Stimulated activated naive B cell treated with anti-CD40 and anti-IgM and Interleukin-4, amounts not matched to agents 10 μg/mL and 1 μg/mL and 100 μg/mL, for 72 hours (primary cell): ENCODE measurements at regions not wholly inside any gene's neighbourhood (a gene's known extent, or its start where the extent isn't known, plus 50 kb on each side); places are given as distances from the start of the nearest gene placed in this dataset.
"Not testable (repeated sequence)": the region's sequence is repeated elsewhere in the genome, so short reads cannot be mapped to it uniquely, and the experiment has no call there.

Experiments used
- ATAC-seq, 2 donors: fragments of 150-1000 bp; cut with Tn5 transposase; replicated peaks; 2 replicates each; pipeline ENCODE4 v1.10.0; 2021; ENCODE audit warnings: moderate library complexity in 1 of 2
- DNase-seq: peaks from one replicate; pipeline ENCODE4 v3.0.0; 2021
- H3K27ac Mint-ChIP-seq: one replicate; pipeline ENCODE4 v1.8.0; 2022; ENCODE audit warnings: mild to moderate bottlenecking, mixed read lengths
- H3K27me3 Mint-ChIP-seq, 2 donors: one replicate each; pipeline ENCODE4 v1.8.0; 2022; ENCODE audit warnings: mixed read lengths in 2 of 2
- H3K36me3 Mint-ChIP-seq, 2 donors: one replicate each; pipeline ENCODE4 v1.8.0; 2022; ENCODE audit warnings: mixed read lengths in 2 of 2, mild to moderate bottlenecking in 1 of 2
- H3K4me1 Mint-ChIP-seq, 2 donors: one replicate each; pipeline ENCODE4 v1.8.0; 2022; ENCODE audit warnings: mixed read lengths in 2 of 2, mild to moderate bottlenecking in 1 of 2
- H3K4me3 Mint-ChIP-seq, 2 donors: one replicate each; pipeline ENCODE4 v1.8.0; 2022; ENCODE audit warnings: mild to moderate bottlenecking in 2 of 2, mixed read lengths in 2 of 2, moderate library complexity in 1 of 2
- H3K9me3 Mint-ChIP-seq, 2 donors: one replicate each; pipeline ENCODE4 v1.8.0; 2022; ENCODE audit warnings: mixed read lengths in 2 of 2, mild to moderate bottlenecking in 1 of 2

DNA sequence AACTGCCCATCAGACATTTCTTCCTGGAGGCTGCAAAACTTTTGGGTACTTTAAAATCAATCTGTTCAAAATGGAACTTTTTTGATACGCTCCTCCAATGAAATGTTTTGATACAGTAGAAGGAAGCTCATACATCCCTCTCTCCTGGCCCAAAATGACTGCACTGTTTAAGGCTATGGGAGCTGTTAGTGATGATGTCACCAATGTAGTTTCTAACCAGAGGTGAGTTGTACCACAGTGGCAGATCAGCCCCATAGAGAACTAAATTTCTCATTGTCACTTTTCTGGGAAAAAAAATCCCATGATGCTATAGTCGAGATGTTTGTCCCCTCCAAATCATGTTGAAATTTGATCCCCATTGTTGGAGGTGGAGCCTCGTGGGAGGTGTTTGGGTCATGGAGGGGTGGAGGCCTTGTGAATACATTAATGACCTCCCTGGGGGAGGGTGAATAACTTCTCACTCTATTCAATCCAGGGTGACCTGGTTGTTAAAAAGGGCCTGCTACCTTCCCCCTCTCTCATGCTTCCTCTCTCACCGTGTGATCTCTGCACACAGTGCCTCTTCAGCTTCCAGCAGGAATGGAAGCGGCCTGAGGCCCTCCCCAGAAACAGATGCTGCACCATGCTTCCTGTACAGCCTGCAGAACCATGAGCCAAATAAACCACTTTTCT, 117.4 kb upstream of the NPAS2 start:
- DNase-seq (no peak), ATAC-seq (no peak)
- H3K9me3 Mint-ChIP-seq: peaks cover 1 to 8% of the 10 kb centered on the region in 2 donors
- H3K27ac Mint-ChIP-seq: no peak overlapping the region
- no peaks in the 10 kb centered on the region for H3K4me1 Mint-ChIP-seq
- H3K4me3 Mint-ChIP-seq: no peak overlapping the region
- no peaks in the 10 kb centered on the region for H3K36me3 Mint-ChIP-seq
- H3K27me3 Mint-ChIP-seq: peaks cover 22 to 25% of the 10 kb centered on the region in 2 donors

GRCh38 chr2:100703213-100703612, 116.7 kb upstream of the NPAS2 start:
- Mint-ChIP-seq H3K4me3 (no peak overlapping the region), H3K27ac (no peak overlapping the region), H3K4me1 (no peaks in the 10 kb centered on the region), H3K27me3 (peaks cover 22 to 25% of the 10 kb centered on the region in 2 donors), H3K36me3 (no peaks in the 10 kb centered on the region), H3K9me3 (peaks cover 1 to 8% of the 10 kb centered on the region in 2 donors)
- DNase-seq (no peak), ATAC-seq (no peak)

GRCh38 chr2:100703739-100704138, 116.2 kb upstream of the NPAS2 start:
- H3K9me3 Mint-ChIP-seq: peaks cover 0 to 5% of the 10 kb centered on the region in 2 donors
- no peak overlapping the region for H3K27ac Mint-ChIP-seq
- no peak for DNase-seq
- ATAC-seq: no peak
- no peak overlapping the region for H3K4me3 Mint-ChIP-seq
- H3K36me3 Mint-ChIP-seq: no peaks in the 10 kb centered on the region
- peaks cover 20 to 25% of the 10 kb centered on the region in 2 donors for H3K27me3 Mint-ChIP-seq
- no peaks in the 10 kb centered on the region for H3K4me1 Mint-ChIP-seq

GRCh38 chr2:100704156-100704555, 115.8 kb upstream of the NPAS2 start:
- DNase-seq (no peak), ATAC-seq (no peak)
- Mint-ChIP-seq H3K27me3 (peaks cover 20 to 25% of the 10 kb centered on the region in 2 donors), H3K27ac (no peak overlapping the region), H3K36me3 (no peaks in the 10 kb centered on the region), H3K4me1 (no peaks in the 10 kb centered on the region), H3K4me3 (no peak overlapping the region), H3K9me3 (peaks cover 0 to 5% of the 10 kb centered on the region in 2 donors)

GRCh38 chr2:100704711-100705110, 115.2 kb upstream of the NPAS2 start:
- H3K9me3 Mint-ChIP-seq: peaks cover 0 to 5% of the 10 kb centered on the region in 2 donors
- H3K4me1 Mint-ChIP-seq: no peaks in the 10 kb centered on the region
- no peaks in the 10 kb centered on the region for H3K36me3 Mint-ChIP-seq
- no peak overlapping the region for H3K27ac Mint-ChIP-seq
- no peak for DNase-seq
- no peak for ATAC-seq
- H3K27me3 Mint-ChIP-seq: peaks cover 20 to 25% of the 10 kb centered on the region in 2 donors
- no peak overlapping the region for H3K4me3 Mint-ChIP-seq

DNA sequence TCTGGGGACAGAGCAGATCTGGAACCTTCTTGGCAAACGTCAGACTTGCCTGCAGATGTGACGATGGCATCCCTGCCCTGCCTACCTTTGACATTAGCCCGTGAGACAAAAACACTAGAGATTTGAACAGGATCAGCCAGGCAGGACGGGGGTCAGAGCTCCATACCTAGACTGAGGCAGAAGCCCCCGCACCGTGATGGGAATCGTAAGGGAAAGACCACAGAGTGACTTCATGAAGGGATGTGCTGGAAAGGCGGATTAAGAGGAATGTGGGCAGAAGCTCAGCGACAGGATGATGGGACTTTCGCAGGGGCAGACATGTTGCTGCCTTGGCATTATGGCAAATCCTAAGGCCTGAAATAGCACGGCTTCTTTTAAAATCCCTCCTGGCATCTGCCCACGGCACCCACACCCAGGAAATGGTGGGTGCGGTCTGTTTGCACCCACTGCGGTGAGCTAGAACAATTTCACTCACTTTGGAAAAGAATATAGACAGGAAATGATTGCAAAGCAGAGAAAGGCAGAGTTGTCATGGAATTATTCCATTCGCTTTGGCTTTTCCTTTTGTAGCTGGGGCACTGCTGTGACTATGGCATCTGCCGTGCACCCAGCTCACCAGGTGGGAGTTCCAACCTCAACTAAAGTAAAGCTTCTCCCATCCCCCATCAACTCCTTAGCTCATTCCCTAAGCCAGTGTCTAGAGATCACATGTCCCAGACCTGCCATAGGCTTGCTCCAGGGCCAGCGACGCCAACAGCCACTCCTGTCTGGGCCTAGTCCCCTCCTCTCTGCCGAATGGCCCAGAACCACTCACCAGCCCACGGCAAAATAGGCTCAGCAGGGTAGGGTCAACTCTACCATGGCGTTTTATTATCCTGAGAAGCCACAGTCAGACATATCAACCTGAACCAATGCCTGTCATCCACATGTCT, 112.7 kb upstream of the NPAS2 start:
- peaks cover 8 to 19% of the 10 kb centered on the region in 2 donors for H3K27me3 Mint-ChIP-seq
- no peak overlapping the region for H3K27ac Mint-ChIP-seq
- DNase-seq: no peak

DNA sequence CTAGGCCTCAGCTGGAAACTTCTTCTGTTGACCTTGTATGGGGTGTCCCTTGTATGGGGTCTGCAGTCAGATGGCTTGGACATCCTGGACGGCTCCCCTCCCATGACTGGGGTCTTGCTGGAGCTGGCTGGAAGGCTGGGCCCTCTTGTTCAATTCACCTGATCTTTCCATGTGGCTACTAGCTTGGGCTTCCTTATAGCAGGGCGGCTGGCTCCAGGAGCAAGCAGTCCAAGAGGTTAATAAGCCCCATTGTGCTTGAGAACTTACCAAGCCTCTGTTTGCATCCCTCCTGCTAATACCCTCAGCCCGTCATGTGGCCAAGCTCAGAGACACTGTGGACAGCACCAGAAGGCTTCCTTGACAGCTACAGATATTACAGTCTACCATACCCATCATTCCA, 111.6 kb upstream of the NPAS2 start:
- Mint-ChIP-seq H3K9me3 (no peaks in the 10 kb centered on the region), H3K27ac (no peak overlapping the region), H3K4me3 (no peak overlapping the region), H3K36me3 (no peaks in the 10 kb centered on the region), H3K4me1 (no peaks in the 10 kb centered on the region), H3K27me3 (peaks cover 8 to 19% of the 10 kb centered on the region in 2 donors)
- DNase-seq: no peak
- ATAC-seq: no peak

More for the DNA sequence above, 112.7 kb upstream of the NPAS2 start:
- no peak for ATAC-seq
- Mint-ChIP-seq H3K9me3 (no peaks in the 10 kb centered on the region), H3K36me3 (no peaks in the 10 kb centered on the region), H3K4me1 (no peaks in the 10 kb centered on the region), H3K4me3 (no peak overlapping the region)

GRCh38 chr2:100713106-100713505, 106.8 kb upstream of the NPAS2 start:
- DNase-seq (no peak), ATAC-seq (no peak)
- H3K27me3 Mint-ChIP-seq: peaks cover 3 to 12% of the 10 kb centered on the region in 2 donors
- H3K27ac Mint-ChIP-seq: no peak overlapping the region
- no peak overlapping the region for H3K4me3 Mint-ChIP-seq
- H3K9me3 Mint-ChIP-seq: peaks cover 0 to 1% of the 10 kb centered on the region in 2 donors
- no peaks in the 10 kb centered on the region for H3K4me1 Mint-ChIP-seq
- H3K36me3 Mint-ChIP-seq: no peaks in the 10 kb centered on the region

GRCh38 chr2:100714396-100715010, 105.4 kb upstream of the NPAS2 start:
- not testable (repeated sequence) for H3K36me3 Mint-ChIP-seq, H3K4me3 Mint-ChIP-seq, DNase-seq, H3K27ac Mint-ChIP-seq, H3K4me1 Mint-ChIP-seq, H3K9me3 Mint-ChIP-seq, ATAC-seq
- H3K27me3 Mint-ChIP-seq: peaks cover 3 to 12% of the 10 kb centered on the region in 2 donors

GRCh38 chr2:100715861-100716260, 104.1 kb upstream of the NPAS2 start:
- not testable (repeated sequence) for H3K9me3 Mint-ChIP-seq, ATAC-seq, DNase-seq, H3K4me1 Mint-ChIP-seq, H3K4me3 Mint-ChIP-seq, H3K27ac Mint-ChIP-seq, H3K36me3 Mint-ChIP-seq
- H3K27me3 Mint-ChIP-seq: peaks cover 3 to 12% of the 10 kb centered on the region in 2 donors

- Mint-ChIP-seq H3K36me3 (no peaks in the 10 kb centered on the region), H3K27ac (no peak overlapping the region), H3K9me3 (peaks cover 0 to 1% of the 10 kb centered on the region in 2 donors), H3K4me1 (no peaks in the 10 kb centered on the region), H3K4me3 (no peak overlapping the region), H3K27me3 (peaks cover 4 to 13% of the 10 kb centered on the region in 2 donors)
- ATAC-seq (no peak), DNase-seq (no peak)
Measured at GRCh38 chr2:100716581-100716980, 103.4 kb upstream of the NPAS2 start.

DNA sequence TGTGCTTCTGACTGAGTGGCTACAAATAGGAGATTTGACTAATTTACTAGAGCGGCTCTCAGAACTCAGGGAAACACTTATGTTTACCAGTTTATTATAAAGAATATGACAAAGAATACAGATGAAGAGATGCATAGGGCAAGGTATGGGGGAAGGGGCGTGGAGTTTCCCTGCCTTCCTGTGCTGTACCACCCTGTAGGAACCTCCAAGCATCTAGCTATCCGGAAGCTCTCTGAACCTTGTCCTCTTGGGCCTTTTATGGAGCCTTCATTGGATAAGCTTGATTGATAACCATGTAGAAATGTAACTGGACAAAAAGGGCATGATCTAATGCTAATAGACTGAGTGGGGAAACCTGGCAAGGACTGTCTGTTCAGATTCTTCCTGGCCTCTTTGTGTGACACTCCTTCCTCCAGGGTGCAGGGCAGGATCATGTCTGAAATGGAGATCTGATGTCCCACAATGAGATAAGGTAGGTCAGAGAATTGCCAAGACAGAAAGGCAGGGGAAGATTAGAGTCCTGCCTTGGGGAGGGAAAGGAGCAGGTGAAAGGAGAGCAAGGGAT, 101.8 kb upstream of the NPAS2 start:
- DNase-seq (no peak), ATAC-seq (no peak)
- Mint-ChIP-seq H3K4me1 (no peaks in the 10 kb centered on the region), H3K4me3 (no peak overlapping the region), H3K9me3 (peaks cover 0 to 1% of the 10 kb centered on the region in 2 donors), H3K36me3 (no peaks in the 10 kb centered on the region), H3K27me3 (peaks cover 10 to 14% of the 10 kb centered on the region in 2 donors), H3K27ac (no peak overlapping the region)

GRCh38 chr2:100720445-100720844, 99.5 kb upstream of the NPAS2 start:
- Mint-ChIP-seq H3K27me3 (peaks cover 8 to 15% of the 10 kb centered on the region in 2 donors), H3K4me3 (no peak overlapping the region), H3K4me1 (no peaks in the 10 kb centered on the region), H3K9me3 (no peaks in the 10 kb centered on the region), H3K36me3 (no peaks in the 10 kb centered on the region), H3K27ac (no peak overlapping the region)
- DNase-seq: no peak
- ATAC-seq: no peak

- H3K36me3 Mint-ChIP-seq: no peaks in the 10 kb centered on the region
- no peaks in the 10 kb centered on the region for H3K4me1 Mint-ChIP-seq
- DNase-seq (no peak), ATAC-seq (no peak)
- H3K27ac Mint-ChIP-seq: no peak overlapping the region
- no peak overlapping the region for H3K4me3 Mint-ChIP-seq
- H3K9me3 Mint-ChIP-seq: peaks cover 0 to 2% of the 10 kb centered on the region in 2 donors
- peaks cover 13 to 21% of the 10 kb centered on the region in 2 donors for H3K27me3 Mint-ChIP-seq
Measured at GRCh38 chr2:100721693-100722092, 98.2 kb upstream of the NPAS2 start.
